ENCODE measurements at regions not wholly inside any gene's neighbourhood (a gene's known extent, or its start where the extent isn't known, plus 50 kb on each side); places are given as distances from the start of the nearest gene placed in this dataset.
A peak's percentile ranks its signal among the peaks of the same experiment; 100 is the strongest.

GRCh38 chr2:18304849-18305248 is 255.6 kb downstream of the RDH14 start:
- Histone ChIP-seq H3K4me3 (ENCODE audit: low read depth, low read length, poor library complexity, severe bottlenecking) (no peak overlapping the region), H3K9me3 (ENCODE audit: low read depth, low read length, poor library complexity, severe bottlenecking) (peaks cover 6% of the 10 kb centered on the region), H3K27me3 (replicated peaks; ENCODE audit: insufficient read depth, low read depth, low read length, poor library complexity) (no peaks in the 10 kb centered on the region), H3K36me3 (ENCODE audit: insufficient read depth, low read length, poor library complexity, severe bottlenecking) (no peaks in the 10 kb centered on the region), H3K27ac (ENCODE audit: low read depth, low read length, poor library complexity, severe bottlenecking) (no peak overlapping the region), H3K4me1 (ENCODE audit: insufficient read depth, low read length, poor library complexity, severe bottlenecking) (peaks cover 39% of the 10 kb centered on the region)
- ChIA-PET POLR2A (ENCODE audit: low non-redundant PET) (no interaction called here), CTCF (no interaction called here)
- intact Hi-C loops (cut with micrococcal nuclease; ENCODE audit: unreplicated experiment) = no loop called here
- BruUV-seq (replicated peaks) = no TSS peak
- no peak for DNase-seq (ENCODE audit: low spot score)
- TF ChIP-seq CTCF (conservative IDR thresholded peaks at IDR 0.05; ENCODE audit: low read depth, low read length) (no peak), EZH2 (IDR thresholded peaks at IDR 0.05; ENCODE audit: borderline replicate concordance, low read depth, low read length, poor library complexity, severe bottlenecking) (no peak)

GRCh38 chr2:18301421-18302139 is 258.9 kb downstream of the RDH14 start:
- TF ChIP-seq EZH2 (IDR thresholded peaks at IDR 0.05; ENCODE audit: borderline replicate concordance, low read depth, low read length, poor library complexity, severe bottlenecking) = no peak
- no peak for TF ChIP-seq CTCF (conservative IDR thresholded peaks at IDR 0.05; ENCODE audit: low read depth, low read length)
- no peak for DNase-seq (ENCODE audit: low spot score)
- Histone ChIP-seq H3K36me3 (ENCODE audit: insufficient read depth, low read length, poor library complexity, severe bottlenecking) (no peaks in the 10 kb centered on the region), H3K4me1 (ENCODE audit: insufficient read depth, low read length, poor library complexity, severe bottlenecking) (peaks cover 55% of the 10 kb centered on the region), H3K27me3 (replicated peaks; ENCODE audit: insufficient read depth, low read depth, low read length, poor library complexity) (no peaks in the 10 kb centered on the region), H3K9me3 (ENCODE audit: low read depth, low read length, poor library complexity, severe bottlenecking) (no peaks in the 10 kb centered on the region), H3K27ac (ENCODE audit: low read depth, low read length, poor library complexity, severe bottlenecking) (peak overlapping the region; percentile 76), H3K4me3 (ENCODE audit: low read depth, low read length, poor library complexity, severe bottlenecking) (no peak overlapping the region)
- no TSS peak for BruUV-seq (replicated peaks)
- intact Hi-C loops (cut with micrococcal nuclease; ENCODE audit: unreplicated experiment) = no loop called here
- ChIA-PET CTCF (no interaction called here), POLR2A (ENCODE audit: low non-redundant PET) (no interaction called here)

GRCh38 chr2:18299423-18300212 is 260.8 kb downstream of the RDH14 start:
- intact Hi-C loops (cut with micrococcal nuclease; ENCODE audit: unreplicated experiment) = no loop called here
- no TSS peak for BruUV-seq (replicated peaks)
- CTCF ChIA-PET = interaction anchor here (1.0 kb wide), 1 partner anchor 78 kb away, joined by 5 read pairs; no protein-coding TSS in a partner anchor
- Histone ChIP-seq H3K36me3 (ENCODE audit: insufficient read depth, low read length, poor library complexity, severe bottlenecking) (no peaks in the 10 kb centered on the region), H3K4me1 (ENCODE audit: insufficient read depth, low read length, poor library complexity, severe bottlenecking) (peaks cover 50% of the 10 kb centered on the region), H3K27ac (ENCODE audit: low read depth, low read length, poor library complexity, severe bottlenecking) (peak overlapping the region; percentile 76), H3K9me3 (ENCODE audit: low read depth, low read length, poor library complexity, severe bottlenecking) (no peaks in the 10 kb centered on the region), H3K4me3 (ENCODE audit: low read depth, low read length, poor library complexity, severe bottlenecking) (peak overlapping the region; percentile 14), H3K27me3 (replicated peaks; ENCODE audit: insufficient read depth, low read depth, low read length, poor library complexity) (no peaks in the 10 kb centered on the region)
- peak; percentile 87 for DNase-seq (ENCODE audit: low spot score)
- POLR2A ChIA-PET (ENCODE audit: low non-redundant PET) = no interaction called here
- no peak for TF ChIP-seq EZH2 (IDR thresholded peaks at IDR 0.05; ENCODE audit: borderline replicate concordance, low read depth, low read length, poor library complexity, severe bottlenecking)

All from A673 (cell line).